Body of pancreas (tissue), 4 donors: ENCODE measurements at regions not wholly inside any gene's neighbourhood (a gene's known extent, or its start where the extent isn't known, plus 50 kb on each side); places are given as distances from the start of the nearest gene placed in this dataset.

Experiments
- ATAC-seq: fragments of 150-250 bp; one replicate; pipeline ENCODE4 v1.9.1; 2016
- DNase-seq, 4 donors: peaks; one replicate each; pipeline ENCODE4 v3.0.0-alpha.2; 2019
- H3K27ac ChIP-seq, 4 donors: fragments of 200-600 bp; sonication (generic); 1 replicate in 3 of 4; 2 replicates in 1 of 4; pipeline versions ENCODE4 v1.5.1 to v1.6.1; 2016 to 2019; ENCODE audit warnings: mild to moderate bottlenecking in 1 of 4, mixed read lengths in 1 of 4, moderate library complexity in 1 of 4
- H3K27me3 ChIP-seq, 2 donors: fragments of 200-600 bp; sonication (generic); one replicate each; pipeline ENCODE4 v1.6.0; 2016; ENCODE audit warnings: mild to moderate bottlenecking in 1 of 2
- H3K36me3 ChIP-seq, 2 donors: fragments of 200-600 bp; sonication (generic); replicated peaks in 1 of 2; 2 replicates each; pipeline ENCODE4 v1.5.1; 2016; ENCODE audit warnings: low read depth in 2 of 2; ENCODE audit not compliant: insufficient read depth in 1 of 2
- H3K4me1 ChIP-seq: fragments of 200-600 bp; sonication (generic); one replicate; pipeline ENCODE4 v1.6.0; 2016
- H3K4me3 ChIP-seq, 2 donors: fragments of 200-600 bp; sonication (generic); 1 replicate in 1 of 2; 2 replicates in 1 of 2; pipeline ENCODE4 v1.5.1; 2016 to 2019
- H3K9me3 ChIP-seq, 3 donors: fragments of 200-600 bp; sonication (generic); 1 replicate in 2 of 3; 2 replicates in 1 of 3; pipeline ENCODE4 v1.5.1; 2016
- CTCF ChIP-seq, 7 experiments: fragments of 450-650 bp in 4 of 7; fragments of 200-600 bp in 3 of 7; sonication (generic) in 3 of 7; IDR thresholded peaks; one replicate each; pipeline ENCODE4 v1.5.1; 2016 to 2019; ENCODE audit warnings: antibody characterized with exemption in 7 of 7
- POLR2A ChIP-seq, 3 donors: fragments of 450-650 bp; IDR thresholded peaks; one replicate each; pipeline ENCODE4 v1.6.1; 2016; ENCODE audit warnings: antibody characterized with exemption in 3 of 3, mild to moderate bottlenecking in 2 of 3
- WGBS, 2 donors: methylation state at CpG; one replicate each; pipeline ENCODE4 v1.1.5; 2017; 5-methylcytosine and 5-hydroxymethylcytosine counted together
- intact Hi-C: fragments of 100-400 bp; cut with DNase I; formaldehyde crosslinking; loops from one replicate; pipeline ENCODE4 v1.15.1; 2023

GRCh38 chr12:28099871-28100270 lies 90.4 kb upstream of the CCDC91 start:
- H3K9me3 ChIP-seq: no peaks in the 10 kb centered on the region
- no peak for DNase-seq
- 81 to 97% methylated on average over 2 of the region's 2 CpGs for WGBS, 2 donors
- no peaks in the 10 kb centered on the region for H3K36me3 ChIP-seq
- no peak for ATAC-seq
- H3K4me1 ChIP-seq: peaks cover 15% of the 10 kb centered on the region
- no peaks in the 10 kb centered on the region for H3K27me3 ChIP-seq
- intact Hi-C loops: no loop called here
- TF ChIP-seq CTCF (IDR thresholded peaks at IDR 0.05): no peak
- TF ChIP-seq POLR2A (IDR thresholded peaks at IDR 0.05): no peak
- H3K27ac ChIP-seq: no peak overlapping the region
- H3K4me3 ChIP-seq: no peak overlapping the region

DNA sequence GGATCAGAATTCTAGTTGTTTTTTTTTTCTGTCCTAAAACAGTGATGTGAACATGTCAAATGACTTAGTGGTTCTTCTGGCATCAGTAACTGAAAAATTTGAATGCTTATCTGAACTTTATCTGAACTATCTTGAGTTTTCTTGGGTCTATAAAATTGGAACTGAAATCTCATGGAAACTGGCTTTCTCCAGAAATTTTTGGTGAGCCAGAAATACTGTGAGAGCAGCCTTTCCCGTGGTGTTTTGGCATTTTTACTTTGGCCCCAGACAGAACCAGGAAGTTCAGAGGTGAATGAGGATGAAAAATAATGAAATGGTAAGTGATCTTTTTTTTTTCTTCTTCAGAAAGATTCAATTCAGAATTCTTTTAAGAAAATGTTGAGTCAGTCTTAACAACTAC lies 89.5 kb upstream of the CCDC91 start:
- no peak for TF ChIP-seq CTCF (IDR thresholded peaks at IDR 0.05)
- TF ChIP-seq POLR2A (IDR thresholded peaks at IDR 0.05): no peak
- intact Hi-C loops: no loop called here
- DNase-seq: no peak
- H3K4me1 ChIP-seq: peaks cover 15% of the 10 kb centered on the region
- no peak overlapping the region for H3K4me3 ChIP-seq
- no peaks in the 10 kb centered on the region for H3K9me3 ChIP-seq
- 82 to 83% methylated on average over 1 of the region's 1 CpG for WGBS, 2 donors
- no peaks in the 10 kb centered on the region for H3K27me3 ChIP-seq
- H3K27ac ChIP-seq: no peak overlapping the region
- no peak for ATAC-seq
- no peaks in the 10 kb centered on the region for H3K36me3 ChIP-seq

- ATAC-seq (no peak), DNase-seq (no peak)
- no peak overlapping the region for H3K4me3 ChIP-seq
- WGBS, 2 donors: 91 to 98% methylated on average over 2 of the region's 2 CpGs
- H3K27ac ChIP-seq: no peak overlapping the region
- H3K4me1 ChIP-seq: no peaks in the 10 kb centered on the region
- intact Hi-C loops: no loop called here
- H3K9me3 ChIP-seq: no peaks in the 10 kb centered on the region
- no peaks in the 10 kb centered on the region for H3K27me3 ChIP-seq
- no peak for TF ChIP-seq POLR2A (IDR thresholded peaks at IDR 0.05)
- no peak for TF ChIP-seq CTCF (IDR thresholded peaks at IDR 0.05)
- H3K36me3 ChIP-seq: no peaks in the 10 kb centered on the region
Observed at GRCh38 chr12:28104316-28104715, 85.9 kb upstream of the CCDC91 start.

GRCh38 chr12:28104903-28105864 lies 85.1 kb upstream of the CCDC91 start:
- Histone ChIP-seq H3K27me3 (no peaks in the 10 kb centered on the region), H3K27ac (no peak overlapping the region), H3K9me3 (no peaks in the 10 kb centered on the region), H3K4me3 (no peak overlapping the region), H3K4me1 (no peaks in the 10 kb centered on the region), H3K36me3 (no peaks in the 10 kb centered on the region)
- TF ChIP-seq POLR2A (IDR thresholded peaks at IDR 0.05) (no peak), CTCF (IDR thresholded peaks at IDR 0.05) (no peak)
- DNase-seq (no peak), ATAC-seq (no peak)
- intact Hi-C loops: no loop called here
- 85 to 89% methylated on average over 3 of the region's 3 CpGs for WGBS, 2 donors

DNA sequence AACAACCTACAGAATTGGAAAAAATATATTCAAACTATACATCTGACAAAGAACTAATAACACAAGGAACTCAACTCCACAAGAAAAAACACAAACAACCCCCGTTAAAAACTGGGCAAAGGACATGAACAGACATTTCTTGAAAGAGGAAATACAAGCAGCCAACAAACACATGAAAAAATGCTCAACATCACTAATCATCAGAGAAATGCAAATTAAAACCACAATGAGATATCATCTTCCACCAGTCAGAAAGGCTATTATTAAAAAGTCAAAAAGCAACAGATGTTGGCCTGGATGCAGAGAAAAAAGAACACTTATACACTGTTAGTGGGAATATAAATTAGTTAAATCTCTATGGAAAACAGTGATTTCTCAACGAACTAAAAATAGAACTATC lies 82.6 kb upstream of the CCDC91 start:
- no peaks in the 10 kb centered on the region for H3K27me3 ChIP-seq
- no peak overlapping the region for H3K4me3 ChIP-seq
- WGBS, 2 donors: 61 to 67% methylated on average over 2 of the region's 2 CpGs
- no peak for ATAC-seq
- intact Hi-C loops: no loop called here
- no peaks in the 10 kb centered on the region for H3K4me1 ChIP-seq
- DNase-seq: no peak
- TF ChIP-seq POLR2A (IDR thresholded peaks at IDR 0.05): no peak
- no peak for TF ChIP-seq CTCF (IDR thresholded peaks at IDR 0.05)
- H3K27ac ChIP-seq: no peak overlapping the region
- H3K36me3 ChIP-seq: no peaks in the 10 kb centered on the region
- H3K9me3 ChIP-seq: no peaks in the 10 kb centered on the region
